ENCODE measurements at regions not wholly inside any gene's neighbourhood (a gene's known extent, or its start where the extent isn't known, plus 50 kb on each side); places are given as distances from the start of the nearest gene placed in this dataset.

DNA sequence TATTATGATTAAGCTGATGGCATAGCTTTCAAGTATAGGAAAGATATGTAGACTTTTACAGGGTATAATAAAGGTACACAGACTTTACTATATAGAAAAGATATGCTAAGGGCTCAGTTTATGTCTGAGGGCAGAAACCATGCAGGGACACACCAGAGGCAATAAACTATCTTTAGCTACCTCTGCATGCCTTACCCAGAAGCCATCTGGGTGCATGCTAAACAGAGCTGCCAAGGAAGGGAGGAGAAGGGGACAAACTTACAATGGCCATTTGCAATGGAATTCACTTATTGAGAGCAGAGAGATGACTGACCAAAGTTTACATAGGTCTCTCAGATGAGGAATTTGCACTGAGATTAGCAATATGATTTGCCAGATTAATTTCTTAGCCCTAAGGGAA is 143.1 kb upstream of the NR4A3 start:
- DNase-seq (ENCODE audit: low read depth) = no peak
- no peak overlapping the region for H3K4me3 ChIP-seq (ENCODE audit: low read depth, low read length)
- TF ChIP-seq, protein P1, sequence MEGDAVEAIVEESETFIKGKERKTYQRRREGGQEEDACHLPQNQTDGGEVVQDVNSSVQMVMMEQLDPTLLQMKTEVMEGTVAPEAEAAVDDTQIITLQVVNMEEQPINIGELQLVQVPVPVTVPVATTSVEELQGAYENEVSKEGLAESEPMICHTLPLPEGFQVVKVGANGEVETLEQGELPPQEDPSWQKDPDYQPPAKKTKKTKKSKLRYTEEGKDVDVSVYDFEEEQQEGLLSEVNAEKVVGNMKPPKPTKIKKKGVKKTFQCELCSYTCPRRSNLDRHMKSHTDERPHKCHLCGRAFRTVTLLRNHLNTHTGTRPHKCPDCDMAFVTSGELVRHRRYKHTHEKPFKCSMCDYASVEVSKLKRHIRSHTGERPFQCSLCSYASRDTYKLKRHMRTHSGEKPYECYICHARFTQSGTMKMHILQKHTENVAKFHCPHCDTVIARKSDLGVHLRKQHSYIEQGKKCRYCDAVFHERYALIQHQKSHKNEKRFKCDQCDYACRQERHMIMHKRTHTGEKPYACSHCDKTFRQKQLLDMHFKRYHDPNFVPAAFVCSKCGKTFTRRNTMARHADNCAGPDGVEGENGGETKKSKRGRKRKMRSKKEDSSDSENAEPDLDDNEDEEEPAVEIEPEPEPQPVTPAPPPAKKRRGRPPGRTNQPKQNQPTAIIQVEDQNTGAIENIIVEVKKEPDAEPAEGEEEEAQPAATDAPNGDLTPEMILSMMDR (IDR thresholded peaks at IDR 0.05; ENCODE audit: control insufficient read depth, extremely low read depth, insufficient read depth) = no peak

DNA sequence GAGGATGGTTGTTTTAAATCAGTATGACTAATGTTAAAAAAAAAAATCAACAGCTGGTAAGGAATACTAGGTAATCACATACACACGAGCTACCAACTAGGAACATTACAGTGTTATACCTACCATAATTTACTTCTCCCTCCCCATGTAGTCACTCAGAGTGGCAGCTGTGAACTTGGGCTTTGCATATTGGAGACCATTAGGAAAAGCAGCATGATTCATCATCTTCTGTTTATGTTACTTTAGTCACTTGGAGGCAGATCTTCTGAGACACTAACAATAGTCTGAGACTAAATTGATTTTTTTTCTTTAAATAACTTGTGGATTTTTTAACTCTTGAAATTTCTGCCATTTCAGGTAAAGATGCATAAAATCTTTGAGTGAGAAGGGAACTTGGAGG is 141.5 kb upstream of the NR4A3 start:
- TF ChIP-seq, protein P1 (IDR thresholded peaks at IDR 0.05; ENCODE audit: control insufficient read depth, extremely low read depth, insufficient read depth) = no peak
- no peak for DNase-seq (ENCODE audit: low read depth)

DNA sequence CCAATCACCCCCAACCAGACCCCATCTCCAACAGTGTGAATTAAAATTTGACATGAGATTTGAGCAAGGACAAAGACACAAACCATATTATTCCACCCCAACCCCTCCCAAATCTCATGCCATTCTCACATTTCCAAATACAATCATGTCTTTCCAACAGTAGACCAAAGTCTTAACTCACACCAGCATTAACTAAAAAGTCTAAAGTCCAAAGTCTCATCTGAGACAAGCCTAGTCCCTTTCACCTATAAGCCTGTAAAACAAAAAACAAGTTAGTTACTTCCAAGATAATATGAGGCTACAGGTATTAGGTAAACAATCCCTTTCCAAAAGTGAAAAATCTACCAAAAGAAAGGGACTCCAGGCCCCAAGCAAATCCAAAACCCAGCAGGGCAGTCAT is 140.6 kb upstream of the NR4A3 start:
- H3K4me3 ChIP-seq (ENCODE audit: low read depth, low read length) = no peak overlapping the region
- TF ChIP-seq, protein P1 (IDR thresholded peaks at IDR 0.05; ENCODE audit: control insufficient read depth, extremely low read depth, insufficient read depth) = no peak
- no peak for DNase-seq (ENCODE audit: low read depth)

More for the DNA sequence above, 141.5 kb upstream of the NR4A3 start:
- no peak overlapping the region for H3K4me3 ChIP-seq (ENCODE audit: low read depth, low read length)

DNA sequence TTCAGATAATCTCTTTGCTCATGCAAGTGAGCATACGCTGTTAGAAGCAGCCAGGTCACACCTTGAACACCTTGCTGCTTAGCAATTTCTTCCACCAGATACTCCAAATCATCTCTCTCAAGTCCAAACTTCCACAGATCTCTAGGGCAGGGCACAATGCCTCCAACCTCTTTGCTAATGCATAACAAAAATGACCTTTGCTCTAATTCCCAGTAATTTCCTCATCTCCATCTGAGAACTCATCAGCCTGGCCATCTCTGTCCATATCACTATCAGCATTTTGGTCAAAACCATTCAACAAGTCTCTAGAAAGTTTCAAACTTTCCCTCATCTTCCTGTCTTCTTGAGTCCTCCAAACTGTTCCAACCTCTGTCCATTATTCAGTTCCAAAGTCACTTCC is 139.3 kb upstream of the NR4A3 start:
- TF ChIP-seq, protein P1 (IDR thresholded peaks at IDR 0.05; ENCODE audit: control insufficient read depth, extremely low read depth, insufficient read depth) = no peak
- no peak for DNase-seq (ENCODE audit: low read depth)
- H3K4me3 ChIP-seq (ENCODE audit: low read depth, low read length) = no peak overlapping the region

DNA sequence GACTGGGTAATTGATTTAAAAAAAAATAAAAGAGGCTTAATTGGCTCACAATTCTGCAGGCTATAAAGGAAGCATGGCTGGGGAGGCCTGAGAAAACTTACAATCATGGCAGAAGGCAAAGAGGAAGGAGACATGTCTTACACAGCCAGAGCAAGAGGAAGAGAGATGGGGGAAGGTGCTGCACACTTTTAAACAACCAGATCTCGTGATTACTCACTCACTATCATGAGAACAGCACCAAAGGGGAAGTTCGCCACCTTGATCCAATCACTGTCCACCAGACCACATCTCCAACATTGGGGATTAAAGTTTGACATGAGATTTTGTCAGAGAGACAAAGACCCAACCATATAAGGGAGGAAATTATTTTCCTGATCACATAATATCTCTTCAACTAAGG is 138.8 kb upstream of the NR4A3 start:
- no peak for DNase-seq (ENCODE audit: low read depth)
- TF ChIP-seq, protein P1 (IDR thresholded peaks at IDR 0.05; ENCODE audit: control insufficient read depth, extremely low read depth, insufficient read depth) = no peak
- no peak overlapping the region for H3K4me3 ChIP-seq (ENCODE audit: low read depth, low read length)

DNA sequence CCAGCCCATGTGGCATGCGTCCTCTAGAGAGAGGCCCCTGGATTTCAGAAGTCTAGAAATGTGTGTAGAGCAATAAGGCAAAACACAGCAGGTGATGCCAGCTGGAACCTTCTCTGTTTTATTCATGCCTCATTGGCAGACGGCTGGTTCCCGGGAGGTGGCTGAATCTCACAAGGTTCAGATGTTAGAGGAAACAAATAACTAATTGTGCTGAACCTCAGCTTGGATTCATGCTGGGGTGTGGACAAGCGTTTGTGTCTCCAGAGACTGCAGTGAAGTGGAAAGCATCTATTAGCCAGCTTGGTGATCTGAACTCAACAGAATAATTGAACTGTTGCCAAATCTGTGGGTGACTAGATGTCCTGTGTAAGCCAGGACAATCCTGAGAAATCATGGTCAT is 131.1 kb upstream of the NR4A3 start:
- DNase-seq (ENCODE audit: low read depth) = no peak
- no peak overlapping the region for H3K4me3 ChIP-seq (ENCODE audit: low read depth, low read length)
- TF ChIP-seq, protein P1 (IDR thresholded peaks at IDR 0.05; ENCODE audit: control insufficient read depth, extremely low read depth, insufficient read depth) = no peak

DNA sequence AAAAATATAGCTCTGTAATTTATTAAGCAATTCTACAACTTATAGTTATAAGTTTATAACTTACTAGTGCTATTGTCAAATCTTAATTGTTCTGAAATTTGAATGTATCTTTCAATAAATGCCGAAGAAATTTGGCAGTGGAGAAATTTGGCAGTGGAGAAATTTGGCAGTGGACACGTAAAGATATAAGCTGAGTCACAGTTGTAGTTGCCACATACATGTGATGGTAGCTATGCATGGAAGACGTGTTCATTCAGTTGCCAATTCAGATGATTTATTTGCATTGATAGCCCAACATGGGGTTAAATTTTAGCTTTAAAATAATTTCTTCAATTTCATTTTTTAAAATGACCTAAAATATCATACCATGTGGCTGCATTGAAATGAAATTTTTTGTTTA is 127.8 kb upstream of the NR4A3 start:
- DNase-seq (ENCODE audit: low read depth) = no peak
- TF ChIP-seq, protein P1 (IDR thresholded peaks at IDR 0.05; ENCODE audit: control insufficient read depth, extremely low read depth, insufficient read depth) = no peak

More for the DNA sequence above, 127.8 kb upstream of the NR4A3 start:
- no peak overlapping the region for H3K4me3 ChIP-seq (ENCODE audit: low read depth, low read length)
